GM12874 (cell line): ENCODE measurements at regions not wholly inside any gene's neighbourhood (a gene's known extent, or its start where the extent isn't known, plus 50 kb on each side); places are given as distances from the start of the nearest gene placed in this dataset.

Source experiments
- TF ChIP-seq, protein P1 (sequence below): IDR thresholded peaks from 2 replicates; pipeline ENCODE4 v1.5.1; 2011; ENCODE audit warnings: low read depth, mild to moderate bottlenecking, control low read depth, low read length, moderate library complexity; ENCODE audit not compliant: insufficient read depth

DNA sequence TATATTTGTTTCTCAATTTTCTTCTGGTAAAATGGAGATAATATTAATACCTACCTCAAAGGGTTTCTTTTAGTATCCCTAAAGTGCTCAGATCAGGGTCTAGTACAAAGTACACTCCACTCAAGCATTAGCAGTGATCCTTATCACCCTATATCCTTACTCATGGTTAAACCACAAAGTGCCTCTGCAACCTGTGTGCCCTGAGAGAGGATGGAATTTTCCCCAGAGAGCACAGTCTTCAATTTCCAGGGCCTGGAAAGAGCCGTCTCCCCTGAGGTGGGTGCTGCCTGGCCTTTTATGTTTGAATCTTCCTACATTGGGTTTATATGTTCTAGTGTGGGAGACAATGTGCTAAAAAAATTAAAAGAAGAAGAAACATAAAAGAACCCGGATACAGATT, 183.1 kb upstream of the FBXO33 start:
- TF ChIP-seq, protein P1, sequence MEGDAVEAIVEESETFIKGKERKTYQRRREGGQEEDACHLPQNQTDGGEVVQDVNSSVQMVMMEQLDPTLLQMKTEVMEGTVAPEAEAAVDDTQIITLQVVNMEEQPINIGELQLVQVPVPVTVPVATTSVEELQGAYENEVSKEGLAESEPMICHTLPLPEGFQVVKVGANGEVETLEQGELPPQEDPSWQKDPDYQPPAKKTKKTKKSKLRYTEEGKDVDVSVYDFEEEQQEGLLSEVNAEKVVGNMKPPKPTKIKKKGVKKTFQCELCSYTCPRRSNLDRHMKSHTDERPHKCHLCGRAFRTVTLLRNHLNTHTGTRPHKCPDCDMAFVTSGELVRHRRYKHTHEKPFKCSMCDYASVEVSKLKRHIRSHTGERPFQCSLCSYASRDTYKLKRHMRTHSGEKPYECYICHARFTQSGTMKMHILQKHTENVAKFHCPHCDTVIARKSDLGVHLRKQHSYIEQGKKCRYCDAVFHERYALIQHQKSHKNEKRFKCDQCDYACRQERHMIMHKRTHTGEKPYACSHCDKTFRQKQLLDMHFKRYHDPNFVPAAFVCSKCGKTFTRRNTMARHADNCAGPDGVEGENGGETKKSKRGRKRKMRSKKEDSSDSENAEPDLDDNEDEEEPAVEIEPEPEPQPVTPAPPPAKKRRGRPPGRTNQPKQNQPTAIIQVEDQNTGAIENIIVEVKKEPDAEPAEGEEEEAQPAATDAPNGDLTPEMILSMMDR, result no peak

DNA sequence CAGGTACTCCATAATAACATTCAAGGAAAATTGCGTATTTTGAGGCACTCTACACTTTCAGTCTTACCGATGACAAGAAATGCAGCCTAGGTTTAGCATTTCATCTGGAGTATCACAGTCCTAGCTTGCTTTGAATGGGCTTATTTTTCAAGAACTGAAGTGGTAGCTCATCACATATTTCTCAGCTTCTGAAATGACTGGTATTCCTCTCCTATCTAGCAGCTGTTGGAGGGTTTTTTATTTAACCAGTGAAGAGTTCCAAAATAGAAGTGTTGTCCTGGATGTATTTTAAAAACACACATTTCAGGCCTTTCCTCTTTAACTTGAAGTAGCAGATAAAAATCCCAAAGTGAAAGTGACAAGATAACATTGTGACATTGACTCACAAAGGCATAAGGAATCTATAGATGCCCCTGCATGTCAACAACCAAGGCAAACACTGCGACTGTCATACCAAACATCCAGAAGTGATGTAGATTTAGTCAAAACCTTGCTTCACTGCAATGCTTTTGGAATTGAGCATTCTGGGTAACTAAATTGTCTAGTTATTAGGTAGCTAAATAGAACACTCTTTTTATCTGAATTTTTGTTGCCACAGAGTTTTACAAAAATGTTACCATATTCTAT, 182.2 kb upstream of the FBXO33 start:
- TF ChIP-seq, protein P1, result no peak

DNA sequence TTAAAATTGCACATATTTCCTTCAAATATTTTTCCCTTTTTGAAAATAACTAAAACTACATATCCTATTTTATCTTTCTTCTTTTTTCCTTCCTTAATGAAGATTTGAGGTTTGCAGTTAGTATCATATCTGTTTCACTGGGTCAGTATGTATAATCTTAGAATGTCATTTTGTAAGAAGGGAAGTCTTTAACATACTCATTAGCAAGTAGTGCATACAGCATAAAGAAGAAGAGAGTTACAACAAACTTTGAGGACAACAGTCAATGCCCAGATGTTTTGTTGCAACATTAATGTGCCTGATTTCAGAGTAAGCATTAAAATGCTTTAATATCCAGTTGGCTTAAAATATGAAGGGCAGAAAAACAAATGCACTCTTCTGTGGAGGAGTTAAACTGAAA, 176.9 kb upstream of the FBXO33 start:
- TF ChIP-seq, protein P1, result no peak

DNA sequence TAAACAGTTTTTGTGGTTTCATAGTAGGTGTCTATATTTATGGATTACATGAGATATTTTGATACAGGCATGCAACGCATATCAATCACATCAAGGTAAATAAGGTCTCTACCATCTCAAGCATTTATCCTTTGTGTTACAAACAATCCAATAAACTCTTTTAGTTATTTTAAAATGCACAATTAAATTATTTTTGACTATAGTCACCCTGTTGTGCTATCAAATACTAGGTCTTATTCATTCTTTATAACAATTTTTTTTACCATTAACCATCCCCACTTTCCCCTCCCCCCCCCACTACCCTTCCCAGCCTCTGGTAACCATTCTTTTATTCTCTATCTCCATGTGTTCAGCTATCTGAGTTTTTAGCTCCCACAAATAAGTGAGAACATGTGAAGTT, 175.7 kb upstream of the FBXO33 start:
- TF ChIP-seq, protein P1, result no peak

DNA sequence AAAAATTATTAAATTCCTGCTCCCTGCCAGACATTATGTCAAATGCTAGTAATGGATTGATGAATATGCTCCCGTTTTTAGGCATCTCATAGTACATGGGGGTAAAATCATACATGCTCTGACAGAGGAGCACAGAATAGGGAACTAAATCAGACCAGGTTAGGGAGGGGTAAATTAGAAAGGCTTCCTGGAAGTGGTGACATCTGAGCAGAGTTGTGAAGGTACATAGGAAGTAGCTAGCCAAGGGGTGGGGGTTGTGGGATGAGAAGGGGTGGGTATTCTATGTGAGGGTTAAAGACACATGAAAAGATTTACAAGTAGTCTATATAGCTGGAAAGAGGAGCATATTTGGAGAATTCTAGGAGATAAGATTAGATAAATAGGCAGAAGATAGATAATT, 171.7 kb upstream of the FBXO33 start:
- TF ChIP-seq, protein P1, result no peak

DNA sequence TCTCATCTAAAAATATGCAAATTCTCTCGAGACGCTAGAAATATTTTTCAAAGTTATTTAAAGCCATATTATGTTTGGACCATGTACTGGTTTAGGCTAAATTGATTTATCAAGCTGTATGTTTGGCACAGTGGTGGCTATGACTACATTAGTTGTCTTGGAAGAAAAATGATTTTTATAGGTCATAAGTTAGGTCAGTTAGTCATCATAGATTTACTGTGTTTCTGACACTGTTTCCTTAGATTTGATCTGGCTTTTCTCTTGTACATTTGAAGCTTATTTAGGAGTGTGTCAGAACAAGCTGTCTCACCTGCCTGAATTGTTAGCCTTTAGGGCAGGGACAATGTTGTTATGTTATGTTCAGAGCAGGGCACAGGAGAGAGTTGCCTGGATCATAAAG, 161.1 kb upstream of the FBXO33 start:
- TF ChIP-seq, protein P1, result no peak

DNA sequence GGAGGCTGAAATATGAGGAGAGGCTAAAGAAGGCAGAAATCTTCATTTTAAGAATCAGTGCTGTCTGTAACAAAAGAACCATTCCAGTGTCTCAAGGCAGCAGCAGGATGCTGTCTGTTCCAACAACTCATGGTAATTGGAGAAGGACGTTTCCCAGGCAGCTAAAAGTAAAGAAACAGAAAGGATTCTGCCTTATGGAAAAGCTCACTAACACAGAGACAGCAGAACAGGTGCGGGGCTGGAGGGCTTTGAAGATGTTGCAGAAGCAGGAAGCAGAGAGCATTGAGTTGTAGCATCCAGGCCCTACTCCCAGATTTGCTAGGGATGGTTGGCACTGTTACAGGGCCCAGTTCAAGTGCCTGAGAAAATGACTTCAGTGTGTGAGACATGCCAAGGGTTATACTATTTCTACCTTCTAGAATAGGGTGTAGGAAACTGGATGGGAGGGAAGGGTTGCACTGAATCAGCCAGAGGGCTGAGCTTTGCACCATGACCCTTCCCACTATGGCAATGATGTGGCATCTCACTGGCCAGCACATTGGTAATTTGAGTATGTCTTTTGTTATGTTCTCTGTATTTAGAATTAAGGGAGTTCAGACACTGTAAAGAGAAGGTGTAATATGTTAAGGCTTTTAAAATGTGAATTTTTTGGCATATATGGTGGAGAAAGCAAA, 160.0 kb upstream of the FBXO33 start:
- TF ChIP-seq, protein P1, result no peak
